ENCODE measurements at regions not wholly inside any gene's neighbourhood (a gene's known extent, or its start where the extent isn't known, plus 50 kb on each side); places are given as distances from the start of the nearest gene placed in this dataset.

DNA sequence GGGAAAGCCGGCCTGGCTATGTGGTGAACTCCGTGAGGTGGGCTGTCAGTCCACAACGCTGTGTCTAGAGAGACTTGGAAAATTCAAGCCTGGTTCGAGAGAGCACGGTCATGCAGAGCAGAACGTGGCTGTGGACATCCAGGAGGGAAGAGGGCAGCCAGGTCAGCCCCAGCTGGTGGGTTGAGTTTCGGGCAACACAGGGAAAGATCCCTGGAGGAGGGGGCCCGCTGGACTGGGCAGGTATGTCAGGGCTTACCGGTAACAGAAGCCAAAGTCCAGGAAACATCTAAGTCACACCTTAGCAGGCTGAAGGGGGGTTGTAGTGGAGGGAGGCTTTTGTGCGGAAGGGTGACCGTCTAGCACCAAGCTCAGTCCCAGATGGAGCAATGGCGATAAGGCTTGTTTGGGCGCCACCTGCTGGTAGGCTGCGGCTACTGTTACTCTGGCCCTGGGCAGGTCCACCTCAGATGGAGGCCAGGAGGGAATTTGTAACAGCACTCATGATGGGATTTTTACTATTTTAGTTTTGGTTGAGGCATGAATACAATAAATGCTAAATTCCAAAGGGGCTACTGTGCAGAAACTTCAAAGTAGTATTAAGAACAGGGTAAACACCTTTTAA is 143.3 kb upstream of the ZNF644 start:
- Histone ChIP-seq H3K4me1 (ENCODE audit: control insufficient read depth, insufficient read depth, low read length) (no peaks in the 10 kb centered on the region), H4K20me1 (ENCODE audit: control insufficient read depth, insufficient read depth) (no peaks in the 10 kb centered on the region), H2AFZ (ENCODE audit: control insufficient read depth, low read depth, low read length) (no peak overlapping the region), H3K79me2 (ENCODE audit: control insufficient read depth, insufficient read depth, low read length) (no peaks in the 10 kb centered on the region), H3K9ac (ENCODE audit: control insufficient read depth, insufficient read depth, low read length) (no peak overlapping the region), H3K4me2 (ENCODE audit: control insufficient read depth, insufficient read depth) (no peak overlapping the region), H3K9me3 (replicated peaks; ENCODE audit: control insufficient read depth, insufficient read depth, low read length) (no peaks in the 10 kb centered on the region), H3K4me3 (no peak overlapping the region), H3K27ac (ENCODE audit: control insufficient read depth, insufficient read depth) (no peak overlapping the region), H3K36me3 (ENCODE audit: control insufficient read depth in 2 of 2, insufficient read depth in 2 of 2, low read length in 1 of 2) (no peaks in the 10 kb centered on the region), H3K27me3 (replicated peaks in 1 of 2; ENCODE audit: control insufficient read depth in 2 of 2, insufficient read depth in 2 of 2, low read length in 1 of 2) (no peaks in the 10 kb centered on the region; a peak in 1 of 4 replicates)
- BruUV-seq (replicated peaks): no TSS peak
- SMC1A ChIA-PET (ENCODE audit: uncharacterized antibody, unreplicated experiment): interaction anchor here (0.6 to 5.6 kb wide), 27 partner anchors 28 to 1384 kb away, joined by 3 to 47 read pairs (median 4); partner anchors contain the start of gene ZNF644
- POLR2A ChIA-PET: no interaction called here
- ATAC-seq: peak; percentile 99
- RAD21 ChIA-PET (ENCODE audit: unreplicated experiment): interaction anchor here (0.7 to 4.4 kb wide), 18 partner anchors 32 to 1053 kb away, joined by 3 to 46 read pairs (median 4); no protein-coding TSS in a partner anchor
- 33% methylated on average over 14 of the region's 14 CpGs for WGBS (ENCODE audit: insufficient coverage, insufficient replicate concordance, low lambda C conversion rate, missing lambda C conversion rate)
- CTCF ChIA-PET: interaction anchor here (0.6 to 5.1 kb wide), 73 partner anchors 9 to 1120 kb away, joined by 3 to 65 read pairs (median 5); partner anchors contain the start of genes CDC7 and ZNF644
- intact Hi-C loops (cut with micrococcal nuclease; ENCODE audit: unreplicated experiment): loop anchor here (1.0 to 5.0 kb wide), 8 partner anchors 147 to 1118 kb away; partner anchors contain the start of gene HFM1
- TF ChIP-seq IRF4 (IDR thresholded peaks at IDR 0.05; ENCODE audit: low read depth, low read length): 0 out of 2 replicates have a peak, but pooled peaks have one; percentile 35
- TF ChIP-seq, protein P1, sequence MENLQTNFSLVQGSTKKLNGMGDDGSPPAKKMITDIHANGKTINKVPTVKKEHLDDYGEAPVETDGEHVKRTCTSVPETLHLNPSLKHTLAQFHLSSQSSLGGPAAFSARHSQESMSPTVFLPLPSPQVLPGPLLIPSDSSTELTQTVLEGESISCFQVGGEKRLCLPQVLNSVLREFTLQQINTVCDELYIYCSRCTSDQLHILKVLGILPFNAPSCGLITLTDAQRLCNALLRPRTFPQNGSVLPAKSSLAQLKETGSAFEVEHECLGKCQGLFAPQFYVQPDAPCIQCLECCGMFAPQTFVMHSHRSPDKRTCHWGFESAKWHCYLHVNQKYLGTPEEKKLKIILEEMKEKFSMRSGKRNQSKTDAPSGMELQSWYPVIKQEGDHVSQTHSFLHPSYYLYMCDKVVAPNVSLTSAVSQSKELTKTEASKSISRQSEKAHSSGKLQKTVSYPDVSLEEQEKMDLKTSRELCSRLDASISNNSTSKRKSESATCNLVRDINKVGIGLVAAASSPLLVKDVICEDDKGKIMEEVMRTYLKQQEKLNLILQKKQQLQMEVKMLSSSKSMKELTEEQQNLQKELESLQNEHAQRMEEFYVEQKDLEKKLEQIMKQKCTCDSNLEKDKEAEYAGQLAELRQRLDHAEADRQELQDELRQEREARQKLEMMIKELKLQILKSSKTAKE (IDR thresholded peaks at IDR 0.05; ENCODE audit: low read depth, poor library complexity, severe bottlenecking): peak; percentile 14
- peak; percentile 90 for TF ChIP-seq SMC3 (IDR thresholded peaks at IDR 0.05; ENCODE audit: borderline replicate concordance, low read length)
- TF ChIP-seq TCF7 (IDR thresholded peaks at IDR 0.05; ENCODE audit: borderline replicate concordance): no peak
- no peak for TF ChIP-seq KDM1A (IDR thresholded peaks at IDR 0.05; ENCODE audit: borderline replicate concordance)
- TF ChIP-seq EED (IDR thresholded peaks at IDR 0.05; ENCODE audit: low read depth): no peak
- no peak for TF ChIP-seq EGR1 (IDR thresholded peaks at IDR 0.05; ENCODE audit: borderline replicate concordance in 1 of 2, low read depth in 2 of 2, low read length in 2 of 2)
- peak; percentile 43 for TF ChIP-seq RUNX3 (IDR thresholded peaks at IDR 0.05; ENCODE audit: low read length)
- TF ChIP-seq CBX5 (IDR thresholded peaks at IDR 0.05; ENCODE audit: low read depth): no peak
- TF ChIP-seq SMAD1 (IDR thresholded peaks at IDR 0.05; ENCODE audit: low read depth, partially characterized antibody): no peak
- TF ChIP-seq, protein P2, sequence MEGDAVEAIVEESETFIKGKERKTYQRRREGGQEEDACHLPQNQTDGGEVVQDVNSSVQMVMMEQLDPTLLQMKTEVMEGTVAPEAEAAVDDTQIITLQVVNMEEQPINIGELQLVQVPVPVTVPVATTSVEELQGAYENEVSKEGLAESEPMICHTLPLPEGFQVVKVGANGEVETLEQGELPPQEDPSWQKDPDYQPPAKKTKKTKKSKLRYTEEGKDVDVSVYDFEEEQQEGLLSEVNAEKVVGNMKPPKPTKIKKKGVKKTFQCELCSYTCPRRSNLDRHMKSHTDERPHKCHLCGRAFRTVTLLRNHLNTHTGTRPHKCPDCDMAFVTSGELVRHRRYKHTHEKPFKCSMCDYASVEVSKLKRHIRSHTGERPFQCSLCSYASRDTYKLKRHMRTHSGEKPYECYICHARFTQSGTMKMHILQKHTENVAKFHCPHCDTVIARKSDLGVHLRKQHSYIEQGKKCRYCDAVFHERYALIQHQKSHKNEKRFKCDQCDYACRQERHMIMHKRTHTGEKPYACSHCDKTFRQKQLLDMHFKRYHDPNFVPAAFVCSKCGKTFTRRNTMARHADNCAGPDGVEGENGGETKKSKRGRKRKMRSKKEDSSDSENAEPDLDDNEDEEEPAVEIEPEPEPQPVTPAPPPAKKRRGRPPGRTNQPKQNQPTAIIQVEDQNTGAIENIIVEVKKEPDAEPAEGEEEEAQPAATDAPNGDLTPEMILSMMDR (IDR thresholded peaks at IDR 0.05 in 2 of 3, conservative IDR thresholded peaks at IDR 0.05 in 1 of 3; ENCODE audit: control insufficient read depth in 2 of 3, extremely low read depth in 1 of 3, insufficient read depth in 1 of 3, low read depth in 3 of 3, low read length in 3 of 3): peak; percentile 92 to 99 (median 95)
- no peak for TF ChIP-seq ZNF217 (IDR thresholded peaks at IDR 0.05)
- peak; percentile 88 for TF ChIP-seq RAD21 (IDR thresholded peaks at IDR 0.05; ENCODE audit: insufficient read depth, low read depth, low read length)
- TF ChIP-seq YY1 (IDR thresholded peaks at IDR 0.05; ENCODE audit: low read depth, low read length): peak; percentile 89
- 0 out of 2 replicates have a peak, but pooled peaks have one; percentile 17 for TF ChIP-seq SMARCA5 (IDR thresholded peaks at IDR 0.05)
- TF ChIP-seq NFYB (IDR thresholded peaks at IDR 0.05; ENCODE audit: insufficient read depth, low read depth, low read length): no peak
- TF ChIP-seq, protein P3, sequence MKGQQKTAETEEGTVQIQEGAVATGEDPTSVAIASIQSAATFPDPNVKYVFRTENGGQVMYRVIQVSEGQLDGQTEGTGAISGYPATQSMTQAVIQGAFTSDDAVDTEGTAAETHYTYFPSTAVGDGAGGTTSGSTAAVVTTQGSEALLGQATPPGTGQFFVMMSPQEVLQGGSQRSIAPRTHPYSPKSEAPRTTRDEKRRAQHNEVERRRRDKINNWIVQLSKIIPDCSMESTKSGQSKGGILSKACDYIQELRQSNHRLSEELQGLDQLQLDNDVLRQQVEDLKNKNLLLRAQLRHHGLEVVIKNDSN (IDR thresholded peaks at IDR 0.05; ENCODE audit: borderline replicate concordance, extremely low read length, insufficient read depth, low read depth, low read length): no peak
- peak; percentile 11 for DNase-seq (ENCODE audit: low read depth, low spot score)
- in situ Hi-C loops (cut with MboI): loop anchor here (10.0 to 25.0 kb wide), 2 partner anchors 760 to 1053 kb away; no protein-coding TSS in a partner anchor
- peak; percentile 83 for FAIRE-seq
